Loucy (cell line): ENCODE measurements at regions not wholly inside any gene's neighbourhood (a gene's known extent, or its start where the extent isn't known, plus 50 kb on each side); places are given as distances from the start of the nearest gene placed in this dataset.

Experiments
- EZH2phosphoT487 ChIP-seq: fragments of 200-600 bp; IDR thresholded peaks from 2 replicates; pipeline ENCODE4 v1.6.1; 2018; ENCODE audit warnings: antibody characterized with exemption, mild to moderate bottlenecking, moderate library complexity, borderline replicate concordance
- TF ChIP-seq, protein P1 (sequence below): fragments of 200-600 bp; sonication (generic); conservative IDR thresholded peaks from 2 replicates; pipeline ENCODE4 v1.5.1; 2014; ENCODE audit warnings: mild to moderate bottlenecking, antibody characterized with exemption, low read length

DNA sequence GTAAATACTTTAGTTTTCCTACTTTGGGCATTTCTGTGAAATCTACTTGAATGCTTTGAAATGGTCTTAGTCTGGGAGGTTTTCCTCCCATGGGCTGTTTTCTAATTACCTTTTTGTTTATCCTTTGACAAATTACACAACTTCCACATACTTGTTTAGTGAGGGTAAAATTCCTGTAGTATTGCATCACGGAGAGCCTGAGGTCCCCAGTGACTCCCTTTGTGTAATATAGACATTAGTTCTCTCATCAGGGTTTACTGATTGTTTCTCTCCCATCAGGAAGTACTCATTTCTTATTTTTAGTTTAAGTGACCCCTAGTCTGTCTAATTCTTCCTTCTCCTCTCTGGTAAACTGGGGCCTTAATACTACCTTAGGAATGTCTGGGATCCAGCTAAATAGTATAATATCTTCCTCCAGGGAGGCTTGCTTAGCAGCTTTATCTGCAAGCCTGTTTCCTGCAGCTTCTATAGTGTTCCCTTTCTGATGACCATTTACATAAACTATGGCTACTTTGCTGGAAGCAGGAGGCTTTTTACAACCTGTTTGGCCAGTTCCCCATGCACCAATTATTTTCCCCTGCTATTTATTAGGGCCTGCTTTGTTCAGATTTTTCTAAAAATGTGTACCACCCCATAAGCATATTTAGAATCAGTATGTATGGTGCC, 87.2 kb upstream of the XCR1 start:
- TF ChIP-seq, protein P1, sequence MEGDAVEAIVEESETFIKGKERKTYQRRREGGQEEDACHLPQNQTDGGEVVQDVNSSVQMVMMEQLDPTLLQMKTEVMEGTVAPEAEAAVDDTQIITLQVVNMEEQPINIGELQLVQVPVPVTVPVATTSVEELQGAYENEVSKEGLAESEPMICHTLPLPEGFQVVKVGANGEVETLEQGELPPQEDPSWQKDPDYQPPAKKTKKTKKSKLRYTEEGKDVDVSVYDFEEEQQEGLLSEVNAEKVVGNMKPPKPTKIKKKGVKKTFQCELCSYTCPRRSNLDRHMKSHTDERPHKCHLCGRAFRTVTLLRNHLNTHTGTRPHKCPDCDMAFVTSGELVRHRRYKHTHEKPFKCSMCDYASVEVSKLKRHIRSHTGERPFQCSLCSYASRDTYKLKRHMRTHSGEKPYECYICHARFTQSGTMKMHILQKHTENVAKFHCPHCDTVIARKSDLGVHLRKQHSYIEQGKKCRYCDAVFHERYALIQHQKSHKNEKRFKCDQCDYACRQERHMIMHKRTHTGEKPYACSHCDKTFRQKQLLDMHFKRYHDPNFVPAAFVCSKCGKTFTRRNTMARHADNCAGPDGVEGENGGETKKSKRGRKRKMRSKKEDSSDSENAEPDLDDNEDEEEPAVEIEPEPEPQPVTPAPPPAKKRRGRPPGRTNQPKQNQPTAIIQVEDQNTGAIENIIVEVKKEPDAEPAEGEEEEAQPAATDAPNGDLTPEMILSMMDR, result no peak
- no peak for TF ChIP-seq EZH2phosphoT487
